ENCODE measurements at regions not wholly inside any gene's neighbourhood (a gene's known extent, or its start where the extent isn't known, plus 50 kb on each side); places are given as distances from the start of the nearest gene placed in this dataset.

- no peak for DNase-seq
These were observed 133.4 kb downstream of the ATG4C start for GRCh38 chr1:62917314-62917713.

GRCh38 chr1:62917805-62918204 is 133.9 kb downstream of the ATG4C start:
- DNase-seq: no peak

- DNase-seq: no peak
These were observed 134.8 kb downstream of the ATG4C start for GRCh38 chr1:62918700-62919099.

- DNase-seq: no peak
These were observed 138.1 kb downstream of the ATG4C start for GRCh38 chr1:62922006-62922405.

GRCh38 chr1:62924983-62925790 is 141.3 kb downstream of the ATG4C start:
- no peak for DNase-seq

- DNase-seq: no peak
These were observed 142.8 kb downstream of the ATG4C start for GRCh38 chr1:62926681-62927252.

- no peak for DNase-seq
These were observed 145.0 kb downstream of the ATG4C start for GRCh38 chr1:62928885-62929284.

- no peak for DNase-seq
These were observed 153.8 kb downstream of the ATG4C start for GRCh38 chr1:62937634-62938296.

GRCh38 chr1:62941780-62942179 is 157.8 kb downstream of the ATG4C start:
- no peak for DNase-seq

- no peak for DNase-seq
These were observed 162.6 kb downstream of the ATG4C start for GRCh38 chr1:62946511-62946910.

- DNase-seq: no peak
These were observed 167.5 kb downstream of the ATG4C start for GRCh38 chr1:62951428-62951827.

GRCh38 chr1:62952596-62952995 is 168.7 kb downstream of the ATG4C start:
- DNase-seq: no peak

GRCh38 chr1:62953633-62954032 is 169.7 kb downstream of the ATG4C start:
- DNase-seq: no peak

- DNase-seq: no peak
These were observed 170.8 kb downstream of the ATG4C start for GRCh38 chr1:62954758-62955157.

- no peak for DNase-seq
These were observed 171.7 kb downstream of the ATG4C start for GRCh38 chr1:62955666-62956065.

- DNase-seq: no peak
These were observed 178.3 kb downstream of the ATG4C start for GRCh38 chr1:62962014-62962812.

- DNase-seq: peak; percentile 86
These were observed 179.2 kb downstream of the ATG4C start for GRCh38 chr1:62962901-62963776.

GRCh38 chr1:62964141-62964540 is 180.2 kb downstream of the ATG4C start:
- DNase-seq: no peak

GRCh38 chr1:62967031-62967430 is 183.1 kb downstream of the ATG4C start:
- DNase-seq: no peak

- no peak for DNase-seq
These were observed 193.4 kb downstream of the ATG4C start for GRCh38 chr1:62977366-62977765.

GRCh38 chr1:62978741-62979140 is 194.8 kb downstream of the ATG4C start:
- DNase-seq: no peak

GRCh38 chr1:62981434-62981833 is 197.5 kb downstream of the ATG4C start:
- no peak for DNase-seq
